ENCODE measurements at regions not wholly inside any gene's neighbourhood (a gene's known extent, or its start where the extent isn't known, plus 50 kb on each side); places are given as distances from the start of the nearest gene placed in this dataset.

GRCh38 chr10:10779511-10779910 is 238.2 kb upstream of the CELF2 start:
- 93 to 97% (median 96%) methylated on average over 3 of the region's 3 CpGs for WGBS, 3 donors

DNA sequence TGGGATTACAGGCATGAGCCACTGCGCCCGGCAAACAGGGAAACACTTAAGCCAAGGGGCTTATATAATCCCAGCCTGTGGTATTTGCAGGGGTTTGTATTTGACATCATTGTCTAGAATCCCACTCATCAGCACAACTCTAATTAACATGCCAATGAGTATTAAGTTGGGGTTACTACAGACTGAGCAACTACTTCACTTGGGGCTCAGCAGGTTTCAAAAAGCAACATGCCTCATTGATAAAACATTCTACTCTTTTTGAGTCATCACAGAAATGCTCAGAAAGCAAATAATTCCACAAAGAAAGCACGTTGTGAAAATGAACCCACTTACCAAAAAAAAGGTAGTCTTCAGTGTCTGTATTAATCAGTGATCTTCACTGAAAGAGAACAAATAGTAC is 236.9 kb upstream of the CELF2 start:
- Histone ChIP-seq H3K4me3 (no peak overlapping the region), H3K4me1 (ENCODE audit: insufficient read depth) (no peaks in the 10 kb centered on the region), H3K9me3 (no peaks in the 10 kb centered on the region), H3K27ac (no peak overlapping the region), H3K27me3 (no peaks in the 10 kb centered on the region), H3K36me3 (no peaks in the 10 kb centered on the region)
- WGBS, 3 donors, result 77 to 91% (median 81%) methylated on average over 3 of the region's 3 CpGs
- TF ChIP-seq POLR2A (IDR thresholded peaks at IDR 0.05), result no peak
- TF ChIP-seq, protein P1, sequence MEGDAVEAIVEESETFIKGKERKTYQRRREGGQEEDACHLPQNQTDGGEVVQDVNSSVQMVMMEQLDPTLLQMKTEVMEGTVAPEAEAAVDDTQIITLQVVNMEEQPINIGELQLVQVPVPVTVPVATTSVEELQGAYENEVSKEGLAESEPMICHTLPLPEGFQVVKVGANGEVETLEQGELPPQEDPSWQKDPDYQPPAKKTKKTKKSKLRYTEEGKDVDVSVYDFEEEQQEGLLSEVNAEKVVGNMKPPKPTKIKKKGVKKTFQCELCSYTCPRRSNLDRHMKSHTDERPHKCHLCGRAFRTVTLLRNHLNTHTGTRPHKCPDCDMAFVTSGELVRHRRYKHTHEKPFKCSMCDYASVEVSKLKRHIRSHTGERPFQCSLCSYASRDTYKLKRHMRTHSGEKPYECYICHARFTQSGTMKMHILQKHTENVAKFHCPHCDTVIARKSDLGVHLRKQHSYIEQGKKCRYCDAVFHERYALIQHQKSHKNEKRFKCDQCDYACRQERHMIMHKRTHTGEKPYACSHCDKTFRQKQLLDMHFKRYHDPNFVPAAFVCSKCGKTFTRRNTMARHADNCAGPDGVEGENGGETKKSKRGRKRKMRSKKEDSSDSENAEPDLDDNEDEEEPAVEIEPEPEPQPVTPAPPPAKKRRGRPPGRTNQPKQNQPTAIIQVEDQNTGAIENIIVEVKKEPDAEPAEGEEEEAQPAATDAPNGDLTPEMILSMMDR (IDR thresholded peaks at IDR 0.05), result no peak
- no peak for TF ChIP-seq EP300 (IDR thresholded peaks at IDR 0.05)
- intact Hi-C loops (cut with DNase I), result no loop called here
- DNase-seq, result no peak

More at GRCh38 chr10:10779511-10779910, 238.2 kb upstream of the CELF2 start:
- Histone ChIP-seq H3K27me3 (no peaks in the 10 kb centered on the region), H3K4me1 (ENCODE audit: insufficient read depth) (no peaks in the 10 kb centered on the region), H3K36me3 (no peaks in the 10 kb centered on the region), H3K4me3 (no peak overlapping the region), H3K9me3 (no peaks in the 10 kb centered on the region), H3K27ac (no peak overlapping the region)
- intact Hi-C loops (cut with DNase I), result no loop called here
- DNase-seq, result no peak
- no peak for TF ChIP-seq EP300 (IDR thresholded peaks at IDR 0.05)
- TF ChIP-seq, protein P1 (IDR thresholded peaks at IDR 0.05), result no peak
- no peak for TF ChIP-seq POLR2A (IDR thresholded peaks at IDR 0.05)

GRCh38 chr10:10782603-10783002 is 235.1 kb upstream of the CELF2 start:
- H3K27ac ChIP-seq, result no peak overlapping the region
- no peaks in the 10 kb centered on the region for H3K27me3 ChIP-seq
- intact Hi-C loops (cut with DNase I), result no loop called here
- WGBS, 3 donors, result 83 to 89% (median 87%) methylated on average over 5 of the region's 5 CpGs
- no peak overlapping the region for H3K4me3 ChIP-seq
- no peaks in the 10 kb centered on the region for H3K4me1 ChIP-seq (ENCODE audit: insufficient read depth)
- no peaks in the 10 kb centered on the region for H3K9me3 ChIP-seq
- H3K36me3 ChIP-seq, result no peaks in the 10 kb centered on the region
- TF ChIP-seq, protein P1 (IDR thresholded peaks at IDR 0.05), result no peak
- no peak for TF ChIP-seq POLR2A (IDR thresholded peaks at IDR 0.05)
- no peak for TF ChIP-seq EP300 (IDR thresholded peaks at IDR 0.05)
- no peak for DNase-seq

GRCh38 chr10:10785627-10786026 is 232.0 kb upstream of the CELF2 start:
- TF ChIP-seq, protein P1 (IDR thresholded peaks at IDR 0.05), result no peak
- no peak for TF ChIP-seq EP300 (IDR thresholded peaks at IDR 0.05)
- no peak for TF ChIP-seq POLR2A (IDR thresholded peaks at IDR 0.05)
- no peak overlapping the region for H3K27ac ChIP-seq
- no peak overlapping the region for H3K4me3 ChIP-seq
- intact Hi-C loops (cut with DNase I), result no loop called here
- DNase-seq, result no peak
- no peaks in the 10 kb centered on the region for H3K27me3 ChIP-seq
- H3K9me3 ChIP-seq, result no peaks in the 10 kb centered on the region
- peaks cover 1% of the 10 kb centered on the region for H3K4me1 ChIP-seq (ENCODE audit: insufficient read depth)
- H3K36me3 ChIP-seq, result no peaks in the 10 kb centered on the region
